ENCODE measurements at regions not wholly inside any gene's neighbourhood (a gene's known extent, or its start where the extent isn't known, plus 50 kb on each side); places are given as distances from the start of the nearest gene placed in this dataset.

GRCh38 chr16:17633181-17633951 lies 162.6 kb upstream of the XYLT1 start:
- H3K9me3 Mint-ChIP-seq = no peaks in the 10 kb centered on the region
- H3K4me3 Mint-ChIP-seq = no peak overlapping the region
- no peak for TF ChIP-seq CTCF (conservative IDR thresholded peaks at IDR 0.05)
- no peaks in the 10 kb centered on the region for H3K36me3 Mint-ChIP-seq (ENCODE audit: low read depth)
- H3K27me3 Mint-ChIP-seq (ENCODE audit: low read depth) = peaks cover 27% of the 10 kb centered on the region
- no peak for DNase-seq (ENCODE audit: low read depth, low spot score)
- H3K4me1 Mint-ChIP-seq = no peaks in the 10 kb centered on the region
- H3K27ac Mint-ChIP-seq (ENCODE audit: unreplicated experiment) = no peak overlapping the region

- H3K9me3 Mint-ChIP-seq = no peaks in the 10 kb centered on the region
- no peaks in the 10 kb centered on the region for H3K4me1 Mint-ChIP-seq
- no peak for DNase-seq (ENCODE audit: low read depth, low spot score)
- H3K4me3 Mint-ChIP-seq = no peak overlapping the region
- H3K36me3 Mint-ChIP-seq (ENCODE audit: low read depth) = no peaks in the 10 kb centered on the region
- peaks cover 20% of the 10 kb centered on the region for H3K27me3 Mint-ChIP-seq (ENCODE audit: low read depth)
- no peak overlapping the region for H3K27ac Mint-ChIP-seq (ENCODE audit: unreplicated experiment)
- no peak for TF ChIP-seq CTCF (conservative IDR thresholded peaks at IDR 0.05)
Observed at GRCh38 chr16:17632667-17633066, 161.9 kb upstream of the XYLT1 start.

- no peak overlapping the region for H3K4me3 Mint-ChIP-seq
- no peaks in the 10 kb centered on the region for H3K4me1 Mint-ChIP-seq
- H3K27me3 Mint-ChIP-seq (ENCODE audit: low read depth) = peaks cover 17% of the 10 kb centered on the region
- no peak for DNase-seq (ENCODE audit: low read depth, low spot score)
- H3K36me3 Mint-ChIP-seq (ENCODE audit: low read depth) = peaks cover 6% of the 10 kb centered on the region
- peaks cover 10% of the 10 kb centered on the region for H3K9me3 Mint-ChIP-seq
- no peak overlapping the region for H3K27ac Mint-ChIP-seq (ENCODE audit: unreplicated experiment)
- TF ChIP-seq CTCF (conservative IDR thresholded peaks at IDR 0.05) = no peak
Observed at GRCh38 chr16:17629936-17630335, 159.2 kb upstream of the XYLT1 start.

GRCh38 chr16:17628983-17629382 lies 158.2 kb upstream of the XYLT1 start:
- H3K9me3 Mint-ChIP-seq = peaks cover 13% of the 10 kb centered on the region
- peaks cover 17% of the 10 kb centered on the region for H3K27me3 Mint-ChIP-seq (ENCODE audit: low read depth)
- no peak overlapping the region for H3K4me3 Mint-ChIP-seq
- no peak for TF ChIP-seq CTCF (conservative IDR thresholded peaks at IDR 0.05)
- H3K4me1 Mint-ChIP-seq = no peaks in the 10 kb centered on the region
- no peak for DNase-seq (ENCODE audit: low read depth, low spot score)
- peaks cover 6% of the 10 kb centered on the region for H3K36me3 Mint-ChIP-seq (ENCODE audit: low read depth)
- H3K27ac Mint-ChIP-seq (ENCODE audit: unreplicated experiment) = no peak overlapping the region

DNA sequence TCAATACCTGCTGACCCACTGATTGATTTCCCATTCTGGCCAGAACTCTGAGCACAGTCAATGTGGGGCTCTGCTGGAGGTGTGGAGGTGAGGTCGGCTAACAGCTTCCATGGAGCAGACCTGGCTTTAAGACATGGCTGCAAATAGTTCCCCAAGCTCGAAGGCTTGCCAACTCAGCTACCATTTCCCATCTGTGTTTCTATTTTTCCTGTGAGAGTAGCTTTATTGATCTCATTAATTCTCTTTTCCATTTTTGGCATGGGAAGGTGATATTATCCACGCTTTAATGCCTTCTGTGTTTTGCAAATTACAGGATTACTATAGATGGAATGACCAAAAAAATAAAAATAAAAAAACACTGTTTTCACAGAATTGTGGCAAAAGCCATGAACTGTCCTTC lies 151.6 kb upstream of the XYLT1 start:
- no peak for TF ChIP-seq CTCF (conservative IDR thresholded peaks at IDR 0.05)
- Mint-ChIP-seq H3K4me1 (no peaks in the 10 kb centered on the region), H3K27me3 (ENCODE audit: low read depth) (peaks cover 35% of the 10 kb centered on the region), H3K9me3 (peaks cover 13% of the 10 kb centered on the region), H3K4me3 (no peak overlapping the region), H3K36me3 (ENCODE audit: low read depth) (peaks cover 6% of the 10 kb centered on the region), H3K27ac (ENCODE audit: unreplicated experiment) (no peak overlapping the region)
- no peak for DNase-seq (ENCODE audit: low read depth, low spot score)
